GM23338 (cell line): ENCODE measurements at regions not wholly inside any gene's neighbourhood (a gene's known extent, or its start where the extent isn't known, plus 50 kb on each side); places are given as distances from the start of the nearest gene placed in this dataset.

Experiments
- ATAC-seq: fragments of 200-7000 bp; cut with Tn5 transposase; 3 replicates; pipeline ENCODE4 v1.9.1; 2020
- DNase-seq: peaks from one replicate; pipeline ENCODE4 v3.0.0-alpha.2; 2015; ENCODE audit warnings: low spot score
- H2AFZ ChIP-seq: fragments of 200-600 bp; sonication (generic); 2 replicates; pipeline ENCODE4 v1.8.0; 2016; ENCODE audit warnings: antibody characterized with exemption, mild to moderate bottlenecking, moderate library complexity
- H3F3A ChIP-seq: fragments of 200-600 bp; sonication (generic); replicated peaks from 2 replicates; pipeline ENCODE4 v1.8.0; 2017; ENCODE audit warnings: antibody characterized with exemption, mixed run types, low read depth
- H3K27ac ChIP-seq: fragments of 200-600 bp; sonication (generic); 2 replicates; pipeline ENCODE4 v1.6.1; 2016; ENCODE audit warnings: low read depth
- H3K27me3 ChIP-seq: fragments of 200-600 bp; sonication (generic); 2 replicates; pipeline ENCODE4 v1.8.0; 2016; ENCODE audit warnings: mild to moderate bottlenecking, mixed run types, moderate library complexity; ENCODE audit not compliant: insufficient read depth
- H3K36me3 ChIP-seq: fragments of 200-600 bp; sonication (generic); 2 replicates; pipeline ENCODE4 v1.8.0; 2016; ENCODE audit warnings: mild to moderate bottlenecking; ENCODE audit not compliant: insufficient read depth
- H3K4me1 ChIP-seq: fragments of 200-600 bp; sonication (generic); 2 replicates; pipeline ENCODE4 v1.8.0; 2016; ENCODE audit warnings: mild to moderate bottlenecking, moderate library complexity; ENCODE audit not compliant: insufficient read depth
- H3K4me2 ChIP-seq: fragments of 200-600 bp; sonication (generic); 2 replicates; pipeline ENCODE4 v1.7.1; 2017; ENCODE audit warnings: mixed run types
- H3K4me3 ChIP-seq: fragments of 200-600 bp; sonication (generic); 2 replicates; pipeline ENCODE4 v1.6.1; 2016; ENCODE audit warnings: mixed run types
- H3K79me2 ChIP-seq: fragments of 200-600 bp; sonication (generic); replicated peaks from 2 replicates; pipeline ENCODE4 v1.8.0; 2017; ENCODE audit warnings: mild to moderate bottlenecking; ENCODE audit not compliant: insufficient read depth
- H3K9me2 ChIP-seq: fragments of 200-600 bp; sonication (generic); 2 replicates; pipeline ENCODE4 v1.8.0; 2017; ENCODE audit not compliant: insufficient read depth
- H4K20me1 ChIP-seq: fragments of 200-600 bp; sonication (generic); replicated peaks from 2 replicates; pipeline ENCODE4 v1.8.0; 2017; ENCODE audit warnings: mild to moderate bottlenecking; ENCODE audit not compliant: insufficient read depth
- H3K27ac Mint-ChIP-seq: 2 replicates; pipeline ENCODE4 v1.8.0; 2020; ENCODE audit warnings: inconsistent platforms, mild to moderate bottlenecking, moderate library complexity, mixed read lengths
- H3K27me3 Mint-ChIP-seq: 3 replicates; pipeline ENCODE4 v1.8.0; 2022; ENCODE audit warnings: low read depth, mild to moderate bottlenecking, moderate library complexity, mixed read lengths, inconsistent platforms; ENCODE audit not compliant: insufficient read depth, poor library complexity
- H3K36me3 Mint-ChIP-seq: 3 replicates; pipeline ENCODE4 v1.8.0; 2021; ENCODE audit warnings: low read depth, mild to moderate bottlenecking, inconsistent platforms, moderate library complexity, mixed read lengths
- H3K4me1 Mint-ChIP-seq: 3 replicates; pipeline ENCODE4 v1.8.0; 2020; ENCODE audit warnings: mild to moderate bottlenecking, inconsistent platforms, mixed read lengths
- H3K4me3 Mint-ChIP-seq: 3 replicates; pipeline ENCODE4 v1.8.0; 2021; ENCODE audit warnings: moderate library complexity, mild to moderate bottlenecking, inconsistent platforms, mixed read lengths
- H3K9me3 Mint-ChIP-seq: 3 replicates; pipeline ENCODE4 v1.8.0; 2020; ENCODE audit warnings: moderate library complexity, mild to moderate bottlenecking, inconsistent platforms, mixed read lengths
- CREB1 ChIP-seq: fragments of 250-450 bp; sonication (Bioruptor Pico); IDR thresholded peaks from 2 replicates; pipeline ENCODE4 v1.5.0; 2020; ENCODE audit warnings: low read depth, mild to moderate bottlenecking, moderate library complexity
- ETS1 ChIP-seq: IDR thresholded peaks from 2 replicates; pipeline ENCODE4 v1.6.1; 2016; ENCODE audit warnings: antibody characterized with exemption
- EZH2 ChIP-seq: fragments of 200-600 bp; sonication (generic); IDR thresholded peaks from one replicate; pipeline ENCODE4 v1.8.0; 2017; ENCODE audit warnings: antibody characterized with exemption, mild to moderate bottlenecking, low read depth; ENCODE audit not compliant: unreplicated experiment
- EZH2phosphoT487 ChIP-seq: fragments of 200-600 bp; sonication (generic); IDR thresholded peaks from one replicate; pipeline ENCODE4 v1.8.1; 2018; ENCODE audit warnings: antibody characterized with exemption; ENCODE audit not compliant: unreplicated experiment
- JUNB ChIP-seq: IDR thresholded peaks from one replicate; pipeline ENCODE4 v1.6.1; 2016; ENCODE audit warnings: antibody characterized with exemption; ENCODE audit not compliant: unreplicated experiment
- NANOG ChIP-seq: IDR thresholded peaks from 2 replicates; pipeline ENCODE4 v1.6.1; 2016; ENCODE audit warnings: antibody characterized with exemption, borderline replicate concordance
- POLR2AphosphoS5 ChIP-seq: IDR thresholded peaks from 2 replicates; pipeline ENCODE4 v1.6.1; 2016; ENCODE audit warnings: antibody characterized with exemption, low read depth
- REST ChIP-seq: IDR thresholded peaks from one replicate; pipeline ENCODE4 v1.6.1; 2018; ENCODE audit warnings: antibody characterized with exemption; ENCODE audit not compliant: unreplicated experiment
- STAT1 ChIP-seq: IDR thresholded peaks from one replicate; pipeline ENCODE4 v1.6.1; 2016; ENCODE audit warnings: antibody characterized with exemption; ENCODE audit not compliant: unreplicated experiment
- ZNF114 ChIP-seq: fragments of 250-450 bp; sonication (Bioruptor Pico); IDR thresholded peaks from 2 replicates; pipeline ENCODE4 v1.5.0; 2020; ENCODE audit warnings: mild to moderate bottlenecking, moderate library complexity
- ZNF331 ChIP-seq: fragments of 250-450 bp; sonication (Bioruptor Pico); IDR thresholded peaks from 2 replicates; pipeline ENCODE4 v1.5.0; 2020; ENCODE audit warnings: low read depth, mild to moderate bottlenecking, moderate library complexity
- TF ChIP-seq, protein P1 (sequence below), 2 experiments: fragments of 200-600 bp in 1 of 2; sonication (generic) in 1 of 2; conservative IDR thresholded peaks; 2 replicates each; pipeline versions ENCODE4 v1.5.1 to v1.6.1; 2016 to 2017; ENCODE audit warnings: antibody characterized with exemption in 2 of 2, low read depth in 2 of 2, mild to moderate bottlenecking in 2 of 2, moderate library complexity in 1 of 2
- TF ChIP-seq, protein P2 (sequence below): fragments of 250-450 bp; sonication (Bioruptor Pico); IDR thresholded peaks from 2 replicates; pipeline ENCODE4 v1.5.0; 2020; ENCODE audit warnings: mild to moderate bottlenecking, moderate library complexity

- TF ChIP-seq, protein P1, sequence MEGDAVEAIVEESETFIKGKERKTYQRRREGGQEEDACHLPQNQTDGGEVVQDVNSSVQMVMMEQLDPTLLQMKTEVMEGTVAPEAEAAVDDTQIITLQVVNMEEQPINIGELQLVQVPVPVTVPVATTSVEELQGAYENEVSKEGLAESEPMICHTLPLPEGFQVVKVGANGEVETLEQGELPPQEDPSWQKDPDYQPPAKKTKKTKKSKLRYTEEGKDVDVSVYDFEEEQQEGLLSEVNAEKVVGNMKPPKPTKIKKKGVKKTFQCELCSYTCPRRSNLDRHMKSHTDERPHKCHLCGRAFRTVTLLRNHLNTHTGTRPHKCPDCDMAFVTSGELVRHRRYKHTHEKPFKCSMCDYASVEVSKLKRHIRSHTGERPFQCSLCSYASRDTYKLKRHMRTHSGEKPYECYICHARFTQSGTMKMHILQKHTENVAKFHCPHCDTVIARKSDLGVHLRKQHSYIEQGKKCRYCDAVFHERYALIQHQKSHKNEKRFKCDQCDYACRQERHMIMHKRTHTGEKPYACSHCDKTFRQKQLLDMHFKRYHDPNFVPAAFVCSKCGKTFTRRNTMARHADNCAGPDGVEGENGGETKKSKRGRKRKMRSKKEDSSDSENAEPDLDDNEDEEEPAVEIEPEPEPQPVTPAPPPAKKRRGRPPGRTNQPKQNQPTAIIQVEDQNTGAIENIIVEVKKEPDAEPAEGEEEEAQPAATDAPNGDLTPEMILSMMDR (conservative IDR thresholded peaks at IDR 0.05; ENCODE audit: low read depth in 2 of 2): no peak
- TF ChIP-seq JUNB (no peak), ZNF331 (no peak), STAT1 (no peak), REST (no peak), ETS1 (no peak), EZH2phosphoT487 (no peak), POLR2AphosphoS5 (no peak), CREB1 (CRISPR knock-in tag) (no peak), NANOG (no peak)
Observed at GRCh38 chr11:69350040-69350439, 56.1 kb downstream of the MYEOV start (continued).

- no peaks in the 10 kb centered on the region for H3F3A ChIP-seq
- H3K27me3 Mint-ChIP-seq: no peaks in the 10 kb centered on the region
- no peak overlapping the region for H3K27ac Mint-ChIP-seq
- H3K79me2 ChIP-seq: no peaks in the 10 kb centered on the region
- no peak overlapping the region for H2AFZ ChIP-seq
- H3K4me2 ChIP-seq: no peak overlapping the region
- H3K27ac ChIP-seq: no peak overlapping the region
- no peaks in the 10 kb centered on the region for H4K20me1 ChIP-seq
- no peak overlapping the region for H3K4me3 Mint-ChIP-seq
- H3K27me3 ChIP-seq: no peaks in the 10 kb centered on the region
- no peaks in the 10 kb centered on the region; the same call in 2 of the 3 replicates for H3K4me1 Mint-ChIP-seq
- peaks cover 8% of the 10 kb centered on the region for H3K9me3 Mint-ChIP-seq
- no peaks in the 10 kb centered on the region for H3K36me3 ChIP-seq
- no peak for DNase-seq
- no peaks in the 10 kb centered on the region for H3K4me1 ChIP-seq
- ATAC-seq: no peak
- peaks cover 3% of the 10 kb centered on the region; the same call in 2 of the 3 replicates for H3K36me3 Mint-ChIP-seq
- no peaks in the 10 kb centered on the region for H3K9me2 ChIP-seq
- H3K4me3 ChIP-seq: no peak overlapping the region
- no peak for TF ChIP-seq NANOG
- no peak for TF ChIP-seq EZH2phosphoT487
- TF ChIP-seq EZH2: no peak
- TF ChIP-seq, protein P2, sequence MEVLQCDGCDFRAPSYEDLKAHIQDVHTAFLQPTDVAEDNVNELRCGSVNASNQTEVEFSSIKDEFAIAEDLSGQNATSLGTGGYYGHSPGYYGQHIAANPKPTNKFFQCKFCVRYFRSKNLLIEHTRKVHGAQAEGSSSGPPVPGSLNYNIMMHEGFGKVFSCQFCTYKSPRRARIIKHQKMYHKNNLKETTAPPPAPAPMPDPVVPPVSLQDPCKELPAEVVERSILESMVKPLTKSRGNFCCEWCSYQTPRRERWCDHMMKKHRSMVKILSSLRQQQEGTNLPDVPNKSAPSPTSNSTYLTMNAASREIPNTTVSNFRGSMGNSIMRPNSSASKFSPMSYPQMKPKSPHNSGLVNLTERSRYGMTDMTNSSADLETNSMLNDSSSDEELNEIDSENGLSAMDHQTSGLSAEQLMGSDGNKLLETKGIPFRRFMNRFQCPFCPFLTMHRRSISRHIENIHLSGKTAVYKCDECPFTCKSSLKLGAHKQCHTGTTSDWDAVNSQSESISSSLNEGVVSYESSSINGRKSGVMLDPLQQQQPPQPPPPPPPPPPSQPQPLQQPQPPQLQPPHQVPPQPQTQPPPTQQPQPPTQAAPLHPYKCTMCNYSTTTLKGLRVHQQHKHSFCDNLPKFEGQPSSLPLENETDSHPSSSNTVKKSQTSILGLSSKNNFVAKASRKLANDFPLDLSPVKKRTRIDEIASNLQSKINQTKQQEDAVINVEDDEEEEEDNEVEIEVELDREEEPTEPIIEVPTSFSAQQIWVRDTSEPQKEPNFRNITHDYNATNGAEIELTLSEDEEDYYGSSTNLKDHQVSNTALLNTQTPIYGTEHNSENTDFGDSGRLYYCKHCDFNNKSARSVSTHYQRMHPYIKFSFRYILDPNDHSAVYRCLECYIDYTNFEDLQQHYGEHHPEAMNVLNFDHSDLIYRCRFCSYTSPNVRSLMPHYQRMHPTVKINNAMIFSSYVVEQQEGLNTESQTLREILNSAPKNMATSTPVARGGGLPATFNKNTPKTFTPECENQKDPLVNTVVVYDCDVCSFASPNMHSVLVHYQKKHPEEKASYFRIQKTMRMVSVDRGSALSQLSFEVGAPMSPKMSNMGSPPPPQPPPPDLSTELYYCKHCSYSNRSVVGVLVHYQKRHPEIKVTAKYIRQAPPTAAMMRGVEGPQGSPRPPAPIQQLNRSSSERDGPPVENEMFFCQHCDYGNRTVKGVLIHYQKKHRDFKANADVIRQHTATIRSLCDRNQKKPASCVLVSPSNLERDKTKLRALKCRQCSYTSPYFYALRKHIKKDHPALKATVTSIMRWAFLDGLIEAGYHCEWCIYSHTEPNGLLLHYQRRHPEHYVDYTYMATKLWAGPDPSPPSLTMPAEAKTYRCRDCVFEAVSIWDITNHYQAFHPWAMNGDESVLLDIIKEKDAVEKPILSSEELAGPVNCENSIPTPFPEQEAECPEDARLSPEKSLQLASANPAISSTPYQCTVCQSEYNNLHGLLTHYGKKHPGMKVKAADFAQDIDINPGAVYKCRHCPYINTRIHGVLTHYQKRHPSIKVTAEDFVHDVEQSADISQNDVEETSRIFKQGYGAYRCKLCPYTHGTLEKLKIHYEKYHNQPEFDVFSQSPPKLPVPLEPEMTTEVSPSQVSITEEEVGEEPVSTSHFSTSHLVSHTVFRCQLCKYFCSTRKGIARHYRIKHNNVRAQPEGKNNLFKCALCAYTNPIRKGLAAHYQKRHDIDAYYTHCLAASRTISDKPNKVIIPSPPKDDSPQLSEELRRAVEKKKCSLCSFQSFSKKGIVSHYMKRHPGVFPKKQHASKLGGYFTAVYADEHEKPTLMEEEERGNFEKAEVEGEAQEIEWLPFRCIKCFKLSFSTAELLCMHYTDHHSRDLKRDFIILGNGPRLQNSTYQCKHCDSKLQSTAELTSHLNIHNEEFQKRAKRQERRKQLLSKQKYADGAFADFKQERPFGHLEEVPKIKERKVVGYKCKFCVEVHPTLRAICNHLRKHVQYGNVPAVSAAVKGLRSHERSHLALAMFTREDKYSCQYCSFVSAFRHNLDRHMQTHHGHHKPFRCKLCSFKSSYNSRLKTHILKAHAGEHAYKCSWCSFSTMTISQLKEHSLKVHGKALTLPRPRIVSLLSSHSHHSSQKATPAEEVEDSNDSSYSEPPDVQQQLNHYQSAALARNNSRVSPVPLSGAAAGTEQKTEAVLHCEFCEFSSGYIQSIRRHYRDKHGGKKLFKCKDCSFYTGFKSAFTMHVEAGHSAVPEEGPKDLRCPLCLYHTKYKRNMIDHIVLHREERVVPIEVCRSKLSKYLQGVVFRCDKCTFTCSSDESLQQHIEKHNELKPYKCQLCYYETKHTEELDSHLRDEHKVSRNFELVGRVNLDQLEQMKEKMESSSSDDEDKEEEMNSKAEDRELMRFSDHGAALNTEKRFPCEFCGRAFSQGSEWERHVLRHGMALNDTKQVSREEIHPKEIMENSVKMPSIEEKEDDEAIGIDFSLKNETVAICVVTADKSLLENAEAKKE (CRISPR knock-in tag): no peak
- TF ChIP-seq ZNF114 (CRISPR knock-in tag): no peak
- no peak for TF ChIP-seq POLR2AphosphoS5
Observed at GRCh38 chr11:69350596-69350995, 56.6 kb downstream of the MYEOV start.
